ENCODE measurements at regions not wholly inside any gene's neighbourhood (a gene's known extent, or its start where the extent isn't known, plus 50 kb on each side); places are given as distances from the start of the nearest gene placed in this dataset.

DNA sequence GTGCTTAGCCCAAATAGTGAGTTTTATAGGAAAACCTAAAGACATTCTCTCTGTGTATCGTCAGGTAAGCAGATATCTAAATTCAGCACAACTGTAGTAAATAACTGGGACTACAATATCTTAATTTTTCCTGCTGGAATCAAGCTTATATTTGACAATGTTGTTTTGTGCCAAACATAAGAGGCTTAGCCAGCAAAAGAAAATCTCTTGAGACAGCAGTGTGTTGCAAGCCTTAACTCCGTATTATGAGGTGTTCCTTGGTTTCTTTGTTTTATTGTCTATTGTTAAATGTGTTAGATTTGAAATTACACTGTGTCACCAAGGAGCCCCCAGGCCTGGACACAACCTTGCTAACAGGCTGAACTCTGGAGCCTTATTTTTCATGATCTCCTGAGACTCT, 1570.6 kb upstream of the GOT2 start:
- TF ChIP-seq POLR2AphosphoS5 (IDR thresholded peaks at IDR 0.05; ENCODE audit: low read depth, low read length) (no peak), CHD2 (IDR thresholded peaks at IDR 0.05; ENCODE audit: low read length, partially characterized antibody) (no peak), EZH2phosphoT487 (IDR thresholded peaks at IDR 0.05; ENCODE audit: borderline replicate concordance, low read depth) (no peak), EP300 (IDR thresholded peaks at IDR 0.05; ENCODE audit: borderline replicate concordance in 1 of 2, low read depth in 1 of 2, low read length in 1 of 2) (no peak), REST (IDR thresholded peaks at IDR 0.05; ENCODE audit: low read depth, low read length) (no peak), ZBTB33 (IDR thresholded peaks at IDR 0.05; ENCODE audit: borderline replicate concordance, low read depth) (no peak), RAD21 (IDR thresholded peaks at IDR 0.05; ENCODE audit: low read length) (no peak)
- TF ChIP-seq, protein P1, sequence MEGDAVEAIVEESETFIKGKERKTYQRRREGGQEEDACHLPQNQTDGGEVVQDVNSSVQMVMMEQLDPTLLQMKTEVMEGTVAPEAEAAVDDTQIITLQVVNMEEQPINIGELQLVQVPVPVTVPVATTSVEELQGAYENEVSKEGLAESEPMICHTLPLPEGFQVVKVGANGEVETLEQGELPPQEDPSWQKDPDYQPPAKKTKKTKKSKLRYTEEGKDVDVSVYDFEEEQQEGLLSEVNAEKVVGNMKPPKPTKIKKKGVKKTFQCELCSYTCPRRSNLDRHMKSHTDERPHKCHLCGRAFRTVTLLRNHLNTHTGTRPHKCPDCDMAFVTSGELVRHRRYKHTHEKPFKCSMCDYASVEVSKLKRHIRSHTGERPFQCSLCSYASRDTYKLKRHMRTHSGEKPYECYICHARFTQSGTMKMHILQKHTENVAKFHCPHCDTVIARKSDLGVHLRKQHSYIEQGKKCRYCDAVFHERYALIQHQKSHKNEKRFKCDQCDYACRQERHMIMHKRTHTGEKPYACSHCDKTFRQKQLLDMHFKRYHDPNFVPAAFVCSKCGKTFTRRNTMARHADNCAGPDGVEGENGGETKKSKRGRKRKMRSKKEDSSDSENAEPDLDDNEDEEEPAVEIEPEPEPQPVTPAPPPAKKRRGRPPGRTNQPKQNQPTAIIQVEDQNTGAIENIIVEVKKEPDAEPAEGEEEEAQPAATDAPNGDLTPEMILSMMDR (IDR thresholded peaks at IDR 0.05) = no peak

Data from SK-N-SH (cell line).